NOMO-1 (cell line): ENCODE measurements at regions not wholly inside any gene's neighbourhood (a gene's known extent, or its start where the extent isn't known, plus 50 kb on each side); places are given as distances from the start of the nearest gene placed in this dataset.

Experiments used
- DNase-seq, 2 experiments: peaks; one replicate each; lab custom pipeline; 2025; ENCODE audit not compliant: unreplicated experiment in 2 of 2; lab: John Stamatoyannopoulos, UW

DNA sequence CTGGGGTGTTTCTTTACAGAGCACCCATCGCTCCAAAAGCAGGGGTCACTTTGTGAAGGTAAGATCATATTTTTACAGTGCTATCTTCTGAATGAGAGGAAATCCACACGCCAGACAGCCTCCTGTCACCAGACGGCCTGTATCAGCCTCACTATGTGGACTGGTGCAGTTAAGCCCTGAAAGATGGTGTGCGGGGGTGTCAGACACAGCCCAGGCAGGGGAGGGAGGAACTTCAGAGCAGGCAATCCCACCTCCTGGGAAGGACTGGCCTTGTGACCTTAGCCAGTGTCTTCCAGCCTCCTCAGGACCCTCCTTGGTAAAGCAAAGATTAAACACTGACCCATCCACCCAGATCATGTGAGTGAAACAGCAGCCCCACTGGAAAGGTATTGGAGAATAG lies 249.4 kb upstream of the CTAGE1 start:
- DNase-seq: no peak

DNA sequence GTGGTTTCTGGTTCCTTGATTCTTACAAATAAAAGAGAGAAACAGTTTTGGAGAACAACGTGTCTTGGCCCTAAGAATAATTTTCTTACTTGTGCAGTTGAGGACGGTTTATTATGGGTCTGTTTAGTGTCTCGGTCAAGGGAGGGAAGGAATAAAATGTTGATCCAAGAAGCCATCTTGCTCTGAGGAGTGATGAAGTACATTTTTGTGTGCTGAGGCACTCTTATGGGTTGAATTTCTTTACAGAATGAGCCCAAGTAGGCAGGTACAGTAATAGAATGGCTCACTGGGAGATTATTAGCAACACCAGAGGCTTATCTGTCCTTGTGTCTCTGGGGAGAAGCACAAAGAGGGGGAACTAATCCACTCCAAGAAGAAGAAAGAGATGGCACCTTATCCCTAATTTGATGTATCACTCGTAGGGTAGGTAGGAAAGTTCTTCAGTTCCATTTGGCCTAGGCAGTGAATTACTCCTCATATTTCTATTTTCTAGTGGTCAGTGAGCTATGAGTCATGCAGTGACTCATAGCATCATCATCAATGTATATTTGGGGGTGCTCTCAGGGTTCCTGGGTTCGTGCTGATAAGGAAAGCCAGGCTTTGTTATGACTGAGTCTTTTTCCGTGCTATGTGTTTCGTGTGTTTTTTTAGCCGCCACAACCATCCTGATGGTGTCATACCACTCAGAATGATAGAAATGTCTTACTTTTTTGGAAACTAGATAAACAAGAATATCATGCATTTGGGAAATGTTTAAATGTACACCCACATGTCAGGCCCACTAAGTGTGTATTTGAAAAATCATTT lies 250.1 kb upstream of the CTAGE1 start:
- no peak for DNase-seq

DNA sequence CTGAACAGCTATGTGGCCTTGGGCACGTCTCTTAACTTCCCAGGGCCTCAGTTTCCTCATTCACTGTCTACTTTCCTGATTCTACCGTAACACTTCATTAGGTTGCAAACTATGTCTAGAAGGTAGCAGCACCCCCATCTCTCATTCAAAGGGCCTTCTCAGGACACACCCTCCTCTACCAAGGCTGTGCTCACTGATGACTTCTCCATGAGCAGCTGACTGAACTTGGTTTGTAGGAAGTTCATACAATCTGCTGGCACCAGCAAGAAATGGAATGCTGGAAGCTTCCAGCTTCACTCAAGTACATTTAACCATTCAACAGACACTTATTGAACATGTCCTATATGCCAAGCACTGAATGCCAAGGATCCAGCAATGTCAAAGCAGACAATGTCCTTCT lies 250.8 kb upstream of the CTAGE1 start:
- DNase-seq: no peak

DNA sequence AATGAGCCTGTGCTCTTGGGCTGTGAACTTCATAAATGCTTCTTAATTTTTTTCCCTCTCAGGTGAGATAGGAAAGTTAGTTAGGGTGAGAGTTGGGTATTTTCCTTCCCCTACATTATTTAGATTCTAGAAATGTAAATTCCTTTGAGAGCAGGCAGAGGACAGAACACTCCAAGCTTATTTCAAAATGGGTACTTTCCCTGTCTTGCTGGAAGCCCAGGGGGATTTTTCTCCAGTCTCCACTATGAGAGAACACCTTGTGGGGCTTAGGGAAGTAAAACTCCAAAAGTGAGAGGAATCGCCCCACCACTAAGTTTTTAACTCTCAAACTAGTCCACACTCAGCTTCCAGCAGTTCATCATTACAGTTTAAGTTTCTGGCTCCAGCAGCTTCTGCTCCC lies 253.2 kb upstream of the CTAGE1 start:
- no peak for DNase-seq

DNA sequence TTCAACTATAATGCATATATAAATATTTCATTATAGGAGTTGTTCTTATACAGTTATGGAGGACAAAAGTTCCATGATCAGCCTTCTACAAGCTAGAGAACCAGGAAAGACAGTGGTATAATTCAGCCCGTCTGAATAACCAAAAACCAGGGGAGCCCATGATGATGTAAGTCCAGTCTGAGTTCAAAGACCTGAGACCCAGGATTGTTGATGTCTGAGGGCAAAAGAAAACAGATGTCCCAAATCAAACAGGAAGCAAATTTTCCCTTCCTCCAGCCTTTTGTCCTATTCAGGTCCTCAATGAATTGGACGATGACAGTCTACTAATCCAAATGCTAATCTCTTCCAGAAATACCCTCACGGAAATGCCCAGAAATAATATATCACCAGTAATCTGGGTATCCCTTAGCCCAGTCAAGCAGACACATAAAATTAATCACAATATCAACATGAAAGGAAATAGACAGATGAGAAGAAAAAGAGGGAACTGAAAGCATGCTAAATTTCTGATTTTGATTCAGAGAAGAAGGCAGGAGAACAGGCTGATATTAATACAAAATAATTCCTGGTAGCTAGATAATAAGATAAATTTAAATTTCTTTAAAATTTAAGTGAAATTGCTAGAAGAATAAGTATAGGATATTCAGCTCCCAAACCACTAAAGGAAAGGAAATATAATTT lies 255.6 kb upstream of the CTAGE1 start:
- no peak for DNase-seq

DNA sequence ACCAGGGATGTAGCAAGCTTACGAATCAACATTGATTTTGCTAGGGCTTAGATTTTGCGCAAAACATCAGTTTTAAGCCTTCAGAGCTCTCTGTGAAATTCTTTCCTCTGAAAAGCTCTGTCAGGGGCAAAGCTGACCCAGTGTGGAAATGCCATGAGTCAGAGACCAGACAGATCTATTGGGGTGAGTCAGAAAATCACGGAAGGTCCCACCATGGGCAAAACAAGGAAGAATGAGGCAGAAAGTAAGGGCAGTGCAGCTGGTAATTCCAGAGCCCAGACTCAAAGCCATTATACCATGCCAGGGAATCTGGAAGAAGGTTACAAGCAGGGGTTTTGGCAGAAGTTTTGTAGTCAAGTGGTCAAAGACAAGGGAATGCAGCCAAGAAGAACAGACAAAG lies 256.6 kb upstream of the CTAGE1 start:
- DNase-seq: no peak

DNA sequence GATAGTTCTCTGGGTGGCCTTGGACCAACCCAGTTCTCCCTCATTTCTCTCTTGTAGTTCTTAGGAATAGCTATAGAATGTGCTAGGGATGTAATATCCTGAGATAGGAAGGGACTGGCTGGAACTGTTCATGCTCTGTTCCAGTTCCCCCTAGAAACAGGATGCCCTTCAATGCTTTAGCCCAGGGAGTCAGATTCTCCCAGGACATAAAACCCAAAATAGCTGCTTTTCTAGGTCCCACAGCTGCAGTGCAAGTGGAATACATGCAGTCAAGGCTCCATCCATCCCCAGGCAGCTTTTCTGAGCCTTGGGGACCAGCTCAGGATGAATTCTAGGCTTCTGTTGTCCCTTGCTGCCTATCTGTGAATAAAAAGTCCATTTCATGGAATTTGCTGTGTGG lies 257.3 kb upstream of the CTAGE1 start:
- no peak for DNase-seq

DNA sequence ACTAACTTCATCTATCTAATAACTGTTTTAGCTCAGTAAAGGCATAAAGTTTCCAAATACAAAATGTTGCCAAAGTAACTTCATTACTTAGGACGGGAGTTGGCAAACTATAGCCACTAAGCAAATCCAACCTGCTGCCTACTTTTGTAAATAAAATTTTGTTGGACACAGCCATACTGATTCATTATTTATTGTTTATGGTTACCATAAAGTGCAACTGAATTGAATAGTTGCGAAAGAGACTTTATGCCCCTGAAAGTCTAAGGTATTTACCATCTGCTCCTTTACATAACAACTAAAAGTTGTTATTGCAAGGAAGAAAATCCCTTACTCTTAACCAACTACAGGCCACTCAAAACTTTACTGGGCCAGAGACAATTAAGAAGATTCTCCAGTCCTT lies 256.7 kb upstream of the RBBP8 start:
- no peak for DNase-seq

DNA sequence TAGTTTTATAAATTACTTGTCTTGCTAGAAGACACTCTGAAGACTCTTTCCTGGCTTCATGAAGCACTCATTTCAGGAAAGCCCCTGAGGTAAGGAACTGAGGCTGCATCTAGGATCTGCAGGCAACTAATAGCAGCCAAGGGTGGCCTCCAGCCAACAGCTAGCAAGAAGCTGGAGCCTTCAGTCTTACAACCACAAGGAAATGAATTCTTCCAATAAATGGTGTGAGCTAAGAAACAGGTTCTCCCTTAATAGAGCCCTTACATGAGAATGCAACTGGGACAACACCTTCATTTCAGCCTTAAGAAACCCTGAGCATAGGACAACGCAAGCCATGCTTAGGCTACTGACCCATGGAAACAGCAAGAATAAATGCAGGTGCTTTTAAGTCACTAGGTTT lies 254.6 kb upstream of the RBBP8 start:
- DNase-seq: no peak

DNA sequence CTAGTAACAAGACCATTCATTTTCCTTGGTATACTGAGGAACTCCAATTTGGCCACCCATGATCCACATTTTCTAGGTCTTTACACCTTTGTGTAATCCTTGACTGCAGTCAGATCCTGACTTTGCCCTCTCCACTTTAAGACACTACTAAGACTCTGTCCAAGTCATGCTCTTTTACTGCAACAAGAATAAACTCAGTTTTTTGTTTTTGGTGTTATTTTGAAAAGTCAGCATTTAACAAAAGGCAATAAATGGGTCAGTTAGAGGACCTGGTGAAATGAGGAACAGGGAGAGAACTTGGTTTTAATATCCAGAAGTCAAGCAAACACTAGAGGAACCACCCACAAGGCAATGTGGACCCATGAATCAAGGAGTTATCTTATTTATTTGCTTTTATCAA lies 252.2 kb upstream of the RBBP8 start:
- no peak for DNase-seq

DNA sequence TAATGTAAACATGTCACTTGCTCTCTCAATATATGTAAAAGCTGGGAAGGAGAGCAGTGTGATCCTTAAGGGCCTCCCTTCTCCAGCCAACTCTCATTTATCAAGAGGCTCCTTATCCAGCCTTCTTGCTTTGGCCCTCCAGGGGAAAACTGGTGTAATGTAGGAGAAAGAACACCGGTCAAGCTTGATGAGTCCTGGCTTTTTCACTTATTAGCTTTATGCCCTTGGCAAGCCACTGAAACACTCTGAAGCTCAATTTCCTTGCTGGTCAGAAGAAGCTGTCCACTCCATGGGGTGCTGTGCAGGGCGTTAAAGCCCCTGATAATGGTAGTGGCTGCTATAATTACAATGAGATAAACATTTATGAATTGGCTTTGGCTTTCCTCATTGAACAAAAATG lies 251.2 kb upstream of the RBBP8 start:
- DNase-seq: no peak

DNA sequence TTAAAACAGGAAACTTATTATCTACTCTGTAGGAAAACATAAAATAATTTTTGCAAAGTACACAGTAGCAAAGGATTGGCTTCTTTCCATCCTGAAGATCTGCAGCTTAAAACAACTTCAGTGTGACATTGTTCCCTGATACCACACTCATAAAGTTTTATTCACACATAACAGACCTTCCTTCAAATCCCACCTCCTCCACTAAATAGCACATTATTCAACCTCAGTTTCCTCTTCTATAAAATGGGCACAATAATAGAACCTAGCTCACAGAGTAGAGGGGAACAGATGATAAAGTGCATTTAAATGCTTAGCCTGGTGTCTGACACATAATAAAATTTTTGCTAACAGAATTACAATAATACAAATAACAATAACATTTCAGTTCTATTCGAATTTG lies 250.4 kb upstream of the RBBP8 start:
- DNase-seq: no peak

DNA sequence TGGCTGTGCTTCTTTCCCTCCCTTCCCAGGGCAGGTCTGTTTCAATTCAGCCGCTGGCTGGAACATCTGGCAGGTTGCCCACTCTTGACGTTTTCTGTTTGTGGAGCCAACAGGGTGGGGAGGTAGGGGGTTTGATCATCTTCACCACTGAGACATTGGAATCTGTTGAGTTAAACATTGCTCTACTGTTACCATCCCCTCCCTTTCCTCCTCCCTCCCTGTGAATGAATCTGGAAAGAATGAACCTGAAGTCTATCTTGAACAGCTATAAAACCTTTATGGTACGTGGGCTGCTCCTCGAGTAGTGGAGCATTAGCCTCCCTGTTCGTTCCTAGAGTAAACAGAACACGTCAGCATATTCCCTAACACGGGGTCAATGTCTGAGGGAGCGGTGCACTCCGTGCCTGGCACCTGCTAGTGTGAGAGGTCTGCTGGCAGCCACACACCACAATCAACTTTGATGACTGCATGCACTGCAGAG lies 249.9 kb upstream of the RBBP8 start:
- no peak for DNase-seq

DNA sequence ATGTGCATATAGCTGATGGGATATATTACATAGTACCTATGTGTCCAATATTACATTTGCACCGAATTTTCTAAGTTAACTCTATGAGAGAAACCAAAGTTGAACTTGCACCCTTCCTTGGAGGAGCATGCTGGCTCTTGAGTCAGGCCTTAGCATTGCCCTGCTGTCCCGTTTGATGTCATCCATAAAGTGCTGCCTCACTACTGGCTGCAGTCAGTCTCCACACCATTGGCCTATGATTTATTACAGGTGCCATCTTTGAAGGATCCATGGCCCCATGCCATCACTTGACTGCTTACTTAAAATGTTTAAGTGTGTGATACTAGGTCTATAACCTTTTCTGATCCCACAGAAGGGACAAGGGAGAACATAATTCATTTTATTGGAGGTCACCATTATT lies 249.3 kb upstream of the RBBP8 start:
- DNase-seq: no peak

DNA sequence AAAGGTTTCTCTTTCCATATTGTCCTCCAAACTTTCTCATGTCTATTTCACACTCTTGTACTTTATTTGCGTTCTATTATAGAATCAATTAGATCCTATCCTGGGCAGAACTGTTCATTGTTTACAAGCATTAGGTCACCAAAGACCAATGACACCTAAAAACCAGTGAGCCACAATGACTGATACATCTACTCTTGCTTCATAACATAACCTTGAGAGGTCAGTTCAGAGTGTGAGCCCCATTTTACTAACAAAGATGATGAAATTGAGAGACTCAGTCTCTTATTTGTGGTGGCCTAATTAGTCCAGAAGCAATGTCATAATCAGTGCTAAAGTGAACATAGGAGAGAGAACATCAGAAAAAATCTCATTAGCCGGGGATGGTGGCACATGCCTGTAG lies 248.9 kb upstream of the RBBP8 start:
- DNase-seq: no peak

DNA sequence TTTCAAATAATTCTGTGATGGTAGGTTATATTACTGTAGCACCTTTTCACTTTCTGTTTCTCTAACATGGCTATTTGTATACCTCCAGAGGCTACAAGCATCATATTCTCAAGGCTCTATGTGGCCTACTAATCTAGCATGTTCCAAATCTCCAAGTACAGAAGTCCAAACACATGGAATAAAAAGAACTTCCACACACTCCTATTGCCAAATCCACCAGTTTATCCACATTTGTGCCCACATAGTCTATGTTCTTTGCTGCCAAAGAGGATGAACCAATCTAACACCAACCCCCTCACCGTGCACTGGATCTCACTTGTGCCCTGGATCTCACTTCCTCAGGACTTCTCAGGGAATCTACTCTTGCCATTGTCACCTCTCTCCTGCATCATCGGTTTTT lies 247.3 kb upstream of the RBBP8 start:
- no peak for DNase-seq

DNA sequence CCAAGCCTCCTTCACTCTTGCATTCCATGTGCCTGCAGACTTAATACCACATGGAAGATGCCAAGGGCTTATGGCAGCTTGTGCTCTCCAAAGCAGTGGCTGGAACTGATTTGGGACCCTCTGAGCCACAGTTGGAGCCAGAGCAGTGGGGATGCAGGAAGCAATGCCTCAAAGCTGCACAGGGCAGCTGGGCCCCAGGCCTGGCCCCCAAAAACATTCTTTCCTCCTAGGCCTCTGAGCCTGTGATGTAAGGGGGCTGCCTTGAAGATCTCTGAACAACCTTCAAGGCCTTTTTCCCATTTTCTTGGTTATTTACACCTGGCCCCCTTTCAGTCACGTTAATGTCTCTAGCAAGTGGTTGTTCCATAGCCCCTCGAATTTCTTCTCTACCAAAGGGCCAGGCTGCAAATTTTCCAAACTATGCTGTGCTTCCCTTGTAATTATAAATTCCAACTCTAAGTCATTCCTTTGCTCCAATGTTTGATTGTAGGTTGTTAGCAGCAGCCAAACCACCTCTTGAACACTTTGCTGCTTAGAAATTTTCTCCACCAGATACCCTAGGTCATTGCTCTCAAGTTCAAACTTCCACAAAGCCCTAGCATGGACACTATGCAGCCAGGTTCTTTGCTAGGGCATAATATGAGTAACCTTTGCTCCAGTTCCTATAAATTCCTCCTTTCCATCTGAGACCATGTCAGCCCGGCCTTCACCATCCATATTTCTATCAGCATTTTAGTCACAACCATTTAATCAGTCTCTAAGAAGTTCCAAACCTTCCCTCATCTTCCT lies 245.0 kb upstream of the RBBP8 start:
- DNase-seq: no peak

DNA sequence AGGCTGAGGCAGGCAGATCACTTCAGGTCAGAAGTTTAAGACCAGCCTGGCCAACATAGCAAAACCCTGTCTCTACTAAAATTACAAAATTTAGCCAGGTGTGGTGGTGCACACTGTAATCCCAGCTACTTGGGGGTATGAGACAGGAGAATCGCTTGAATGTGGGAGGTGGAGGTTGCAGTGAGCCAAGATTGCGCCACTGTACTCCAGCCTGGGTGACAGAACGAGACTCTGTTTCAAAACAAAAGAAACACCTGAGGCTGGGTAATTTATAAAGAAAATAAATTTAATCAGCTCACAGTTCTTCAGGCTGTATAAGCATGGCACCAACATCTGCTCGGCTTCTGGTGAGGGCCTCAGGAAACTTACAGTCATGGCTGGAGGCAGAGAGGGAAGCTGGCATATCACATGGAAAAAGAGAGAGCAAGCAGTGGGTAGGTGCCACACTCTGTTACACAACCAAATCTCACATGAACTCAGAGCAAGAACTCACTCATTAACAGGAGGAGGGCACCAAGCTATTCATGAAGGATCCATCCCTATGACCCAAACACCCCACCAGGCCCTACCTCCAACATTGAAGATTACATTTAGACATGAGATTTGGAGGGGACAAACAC lies 244.1 kb upstream of the RBBP8 start:
- DNase-seq: no peak

DNA sequence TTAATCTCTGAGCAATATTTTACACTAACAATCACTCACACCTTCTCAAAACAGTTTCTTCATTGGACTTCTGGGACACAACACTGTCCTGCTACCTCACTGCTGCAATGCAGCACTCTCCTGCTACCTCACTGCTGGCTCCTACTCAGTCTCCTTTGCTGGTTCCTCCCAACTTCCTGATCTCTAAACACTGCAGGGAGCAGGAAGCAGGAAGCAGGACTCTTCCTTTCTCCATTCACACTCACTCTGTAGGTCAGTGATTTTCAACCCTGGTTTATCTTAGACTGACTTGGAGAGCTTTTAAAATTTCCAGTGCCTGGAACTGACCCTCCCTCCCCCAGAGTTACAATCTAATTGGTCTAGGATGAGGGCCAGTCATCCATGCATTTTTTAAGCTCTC lies 243.4 kb upstream of the RBBP8 start:
- no peak for DNase-seq

DNA sequence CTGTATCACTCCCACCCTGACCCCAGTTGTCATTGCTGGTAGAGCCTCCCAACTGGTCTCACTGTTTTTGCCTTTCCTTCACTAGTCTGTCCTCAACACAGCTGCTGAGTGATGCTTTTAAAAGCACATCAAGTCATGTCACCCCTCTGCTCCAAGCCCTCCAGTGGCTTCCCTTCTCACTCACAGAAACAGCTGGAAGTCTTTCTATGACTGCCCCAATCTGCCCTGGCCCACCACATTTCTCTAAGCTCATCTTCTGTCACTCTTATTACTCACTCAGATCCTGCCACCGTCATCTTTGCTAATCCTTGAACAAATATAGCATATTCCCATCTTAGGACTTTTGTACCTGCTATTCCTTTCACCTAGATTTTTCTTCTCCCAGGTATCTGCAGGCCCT lies 242.6 kb upstream of the RBBP8 start:
- DNase-seq: no peak
